ENCODE measurements at regions not wholly inside any gene's neighbourhood (a gene's known extent, or its start where the extent isn't known, plus 50 kb on each side); places are given as distances from the start of the nearest gene placed in this dataset.

GRCh38 chr5:67358186-67358585, 161.6 kb upstream of the CD180 start:
- no peak for ATAC-seq

GRCh38 chr5:67355120-67355713, 158.6 kb upstream of the CD180 start:
- no peak for ATAC-seq

GRCh38 chr5:67353500-67354450, 157.2 kb upstream of the CD180 start:
- ATAC-seq, result no peak

- no peak for ATAC-seq
Measured at GRCh38 chr5:67350618-67351201, 154.1 kb upstream of the CD180 start.

GRCh38 chr5:67350185-67350584, 153.6 kb upstream of the CD180 start:
- ATAC-seq, result no peak

GRCh38 chr5:67347821-67348220, 151.2 kb upstream of the CD180 start:
- ATAC-seq, result no peak

- no peak for ATAC-seq
Measured at GRCh38 chr5:67346611-67347010, 150.0 kb upstream of the CD180 start.

GRCh38 chr5:67344870-67345269, 148.3 kb upstream of the CD180 start:
- no peak for ATAC-seq

GRCh38 chr5:67343835-67344234, 147.2 kb upstream of the CD180 start:
- ATAC-seq, result no peak

GRCh38 chr5:67341478-67341877, 144.9 kb upstream of the CD180 start:
- ATAC-seq, result no peak

- no peak for ATAC-seq
Measured at GRCh38 chr5:67339219-67339767, 142.7 kb upstream of the CD180 start.

GRCh38 chr5:67338421-67338820, 141.8 kb upstream of the CD180 start:
- ATAC-seq, result no peak

- ATAC-seq, result no peak
Measured at GRCh38 chr5:67337751-67338150, 141.2 kb upstream of the CD180 start.

GRCh38 chr5:67335426-67335825, 138.8 kb upstream of the CD180 start:
- ATAC-seq, result no peak

GRCh38 chr5:67334373-67334772, 137.8 kb upstream of the CD180 start:
- no peak for ATAC-seq

- ATAC-seq, result no peak
Measured at GRCh38 chr5:67333171-67333570, 136.6 kb upstream of the CD180 start.

- no peak for ATAC-seq
Measured at GRCh38 chr5:67331296-67331925, 134.8 kb upstream of the CD180 start.

- ATAC-seq, result no peak
Measured at GRCh38 chr5:67319935-67320725, 123.5 kb upstream of the CD180 start.

GRCh38 chr5:67318746-67319145, 122.1 kb upstream of the CD180 start:
- ATAC-seq, result no peak

GRCh38 chr5:67317603-67318002, 121.0 kb upstream of the CD180 start:
- no peak for ATAC-seq

- ATAC-seq, result no peak
Measured at GRCh38 chr5:67316695-67317094, 120.1 kb upstream of the CD180 start.
